WTC11 (cell line): ENCODE measurements at regions not wholly inside any gene's neighbourhood (a gene's known extent, or its start where the extent isn't known, plus 50 kb on each side); places are given as distances from the start of the nearest gene placed in this dataset.

Experiments
- ATAC-seq: fragments of 200-7000 bp; cut with Tn5 transposase; 2 replicates; pipeline ENCODE4 v1.10.0; 2021; ENCODE audit warnings: mild to moderate bottlenecking, moderate library complexity
- CTCF ChIA-PET: fragments of 300-600 bp; sonication (Branson Sonifier 250); formaldehyde crosslinking; loops from one replicate; lab custom pipeline; 2021; ENCODE audit warnings: antibody characterized with exemption; lab: Charles Lee
- POLR2A ChIA-PET: fragments of 350-600 bp; sonication (Branson Sonifier 250); formaldehyde crosslinking; loops from one replicate; lab custom pipeline; 2021; ENCODE audit warnings: antibody characterized with exemption; lab: Charles Lee
- DNase-seq: peaks from one replicate; pipeline ENCODE4 v3.0.0; 2021; ENCODE audit warnings: low spot score
- H3K27ac Mint-ChIP-seq: 2 replicates; pipeline ENCODE4 v1.8.0; 2021; ENCODE audit warnings: mixed read lengths
- H3K27me3 Mint-ChIP-seq: 2 replicates; pipeline ENCODE4 v1.8.0; 2021; ENCODE audit warnings: low read depth, mild to moderate bottlenecking, moderate library complexity, mixed read lengths
- H3K36me3 Mint-ChIP-seq: 2 replicates; pipeline ENCODE4 v1.8.0; 2021; ENCODE audit warnings: mixed read lengths
- H3K4me1 Mint-ChIP-seq: 2 replicates; pipeline ENCODE4 v1.8.0; 2022; ENCODE audit warnings: mixed read lengths
- H3K4me3 Mint-ChIP-seq: 2 replicates; pipeline ENCODE4 v1.8.0; 2021; ENCODE audit warnings: mild to moderate bottlenecking, moderate library complexity, mixed read lengths
- H3K9me3 Mint-ChIP-seq: 2 replicates; pipeline ENCODE4 v1.8.0; 2021; ENCODE audit warnings: mixed read lengths
- ATF1 ChIP-seq: sonication (generic); formaldehyde crosslinking; IDR thresholded peaks from 2 replicates; pipeline ENCODE4 v1.8.1; 2023; ENCODE audit warnings: mild to moderate bottlenecking, moderate library complexity, missing genetic modification reagents
- EMX1 ChIP-seq: fragments of 250-450 bp; sonication (Bioruptor Pico); IDR thresholded peaks from 2 replicates; pipeline ENCODE4 v1.8.0; 2021; ENCODE audit warnings: mild to moderate bottlenecking
- ESRRA ChIP-seq: sonication (generic); formaldehyde crosslinking; IDR thresholded peaks from 2 replicates; pipeline ENCODE4 v1.8.1; 2022; ENCODE audit warnings: mild to moderate bottlenecking, missing genetic modification reagents, borderline replicate concordance
- ETV6 ChIP-seq: sonication (generic); formaldehyde crosslinking; IDR thresholded peaks from 2 replicates; pipeline ENCODE4 v1.8.1; 2022; ENCODE audit warnings: mild to moderate bottlenecking, missing genetic modification reagents
- FOXJ3 ChIP-seq: sonication (generic); formaldehyde crosslinking; IDR thresholded peaks from 2 replicates; pipeline ENCODE4 v1.9.0; 2021; ENCODE audit warnings: missing genetic modification reagents, mild to moderate bottlenecking, borderline replicate concordance
- FOXK1 ChIP-seq: sonication (generic); formaldehyde crosslinking; IDR thresholded peaks from 2 replicates; pipeline ENCODE4 v1.8.0; 2022; ENCODE audit warnings: mild to moderate bottlenecking, moderate library complexity, missing genetic modification reagents
- FOXP1 ChIP-seq: sonication (generic); formaldehyde crosslinking; IDR thresholded peaks from 2 replicates; pipeline ENCODE4 v1.8.0; 2022; ENCODE audit warnings: missing genetic modification reagents, mild to moderate bottlenecking, moderate library complexity, borderline replicate concordance
- IRF2 ChIP-seq: sonication (generic); formaldehyde crosslinking; IDR thresholded peaks from 2 replicates; pipeline ENCODE4 v1.8.0; 2022; ENCODE audit warnings: low read depth, missing genetic modification reagents, borderline replicate concordance
- JAZF1 ChIP-seq: fragments of 250-450 bp; sonication (Bioruptor Pico); IDR thresholded peaks from 2 replicates; pipeline ENCODE4 v1.9.0; 2021; ENCODE audit warnings: moderate library complexity, mild to moderate bottlenecking, inconsistent platforms
- MYBL2 ChIP-seq: sonication (generic); formaldehyde crosslinking; IDR thresholded peaks from 2 replicates; pipeline ENCODE4 v1.8.1; 2023; ENCODE audit warnings: mild to moderate bottlenecking, moderate library complexity, missing genetic modification reagents
- NFATC4 ChIP-seq: fragments of 250-450 bp; sonication (Bioruptor Pico); IDR thresholded peaks from 2 replicates; pipeline ENCODE4 v1.9.0; 2021; ENCODE audit warnings: mild to moderate bottlenecking
- ZNF416 ChIP-seq: fragments of 250-450 bp; sonication (Bioruptor Pico); IDR thresholded peaks from 2 replicates; pipeline ENCODE4 v1.9.0; 2021; ENCODE audit warnings: mild to moderate bottlenecking, inconsistent platforms
- ZNF671 ChIP-seq: fragments of 250-450 bp; sonication (Bioruptor Pico); IDR thresholded peaks from 2 replicates; pipeline ENCODE4 v1.8.0; 2021; ENCODE audit warnings: mild to moderate bottlenecking
- TF ChIP-seq, protein P1 (sequence below): sonication (generic); formaldehyde crosslinking; IDR thresholded peaks from 2 replicates; pipeline ENCODE4 v1.8.0; 2022; ENCODE audit warnings: mild to moderate bottlenecking, missing genetic modification reagents
- TF ChIP-seq, protein P2 (sequence below): sonication (generic); formaldehyde crosslinking; conservative IDR thresholded peaks from 2 replicates; pipeline ENCODE4 v1.8.1; 2022; ENCODE audit warnings: mild to moderate bottlenecking, missing genetic modification reagents
- TF ChIP-seq, protein P3 (sequence below): sonication (generic); formaldehyde crosslinking; conservative IDR thresholded peaks from 2 replicates; pipeline ENCODE4 v1.8.1; 2023; ENCODE audit warnings: mild to moderate bottlenecking, low read depth, missing genetic modification reagents, moderate library complexity
- TF ChIP-seq, protein P4 (sequence below): sonication (generic); formaldehyde crosslinking; IDR thresholded peaks from 2 replicates; pipeline ENCODE4 v1.8.1; 2023; ENCODE audit warnings: mild to moderate bottlenecking, missing genetic modification reagents
- TF ChIP-seq, protein P5 (sequence below): sonication (generic); formaldehyde crosslinking; IDR thresholded peaks from 2 replicates; pipeline ENCODE4 v1.8.0; 2022; ENCODE audit warnings: mild to moderate bottlenecking, missing genetic modification reagents
- TF ChIP-seq, protein P6 (sequence below): sonication (generic); formaldehyde crosslinking; IDR thresholded peaks from 2 replicates; pipeline ENCODE4 v1.8.1; 2022; ENCODE audit warnings: missing genetic modification reagents, borderline replicate concordance
- TF ChIP-seq, protein P7 (sequence below): sonication (generic); formaldehyde crosslinking; IDR thresholded peaks from 2 replicates; pipeline ENCODE4 v1.8.1; 2022; ENCODE audit warnings: low read depth, missing genetic modification reagents, borderline replicate concordance
- TF ChIP-seq, protein P8 (sequence below): fragments of 250-450 bp; sonication (Bioruptor Pico); conservative IDR thresholded peaks from 2 replicates; pipeline ENCODE4 v1.9.0; 2021; ENCODE audit warnings: mild to moderate bottlenecking

DNA sequence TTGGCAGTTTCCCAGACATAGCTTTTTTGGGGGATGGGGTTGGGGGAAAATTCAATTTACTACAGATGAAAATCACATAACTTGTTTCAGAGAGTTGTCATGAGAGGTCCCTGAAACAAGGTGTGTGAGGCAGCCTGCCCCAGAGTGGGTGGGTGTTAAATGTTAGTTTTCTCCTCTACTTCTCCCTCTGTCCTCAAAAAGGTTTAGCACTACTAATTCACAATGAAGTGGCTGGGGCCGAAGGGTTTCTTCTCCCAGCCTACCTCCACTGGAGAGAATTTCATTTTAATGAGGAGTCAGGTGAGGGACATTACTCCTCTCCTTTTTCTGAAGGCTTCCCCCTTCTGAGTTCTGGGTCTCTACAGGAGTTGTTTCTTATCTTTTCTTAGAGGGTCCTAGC, 103.3 kb downstream of the C1orf94 start (continued):
- TF ChIP-seq, protein P1, sequence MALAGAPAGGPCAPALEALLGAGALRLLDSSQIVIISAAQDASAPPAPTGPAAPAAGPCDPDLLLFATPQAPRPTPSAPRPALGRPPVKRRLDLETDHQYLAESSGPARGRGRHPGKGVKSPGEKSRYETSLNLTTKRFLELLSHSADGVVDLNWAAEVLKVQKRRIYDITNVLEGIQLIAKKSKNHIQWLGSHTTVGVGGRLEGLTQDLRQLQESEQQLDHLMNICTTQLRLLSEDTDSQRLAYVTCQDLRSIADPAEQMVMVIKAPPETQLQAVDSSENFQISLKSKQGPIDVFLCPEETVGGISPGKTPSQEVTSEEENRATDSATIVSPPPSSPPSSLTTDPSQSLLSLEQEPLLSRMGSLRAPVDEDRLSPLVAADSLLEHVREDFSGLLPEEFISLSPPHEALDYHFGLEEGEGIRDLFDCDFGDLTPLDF (CRISPR knock-in tag): no peak
- TF ChIP-seq JAZF1 (no peak), FOXK1 (CRISPR knock-in tag) (no peak), EMX1 (no peak), IRF2 (CRISPR knock-in tag) (no peak), ATF1 (no peak), ZNF671 (CRISPR knock-in tag) (no peak)
- TF ChIP-seq, protein P2, sequence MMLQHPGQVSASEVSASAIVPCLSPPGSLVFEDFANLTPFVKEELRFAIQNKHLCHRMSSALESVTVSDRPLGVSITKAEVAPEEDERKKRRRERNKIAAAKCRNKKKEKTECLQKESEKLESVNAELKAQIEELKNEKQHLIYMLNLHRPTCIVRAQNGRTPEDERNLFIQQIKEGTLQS (CRISPR knock-in tag): no peak
- TF ChIP-seq, protein P3, sequence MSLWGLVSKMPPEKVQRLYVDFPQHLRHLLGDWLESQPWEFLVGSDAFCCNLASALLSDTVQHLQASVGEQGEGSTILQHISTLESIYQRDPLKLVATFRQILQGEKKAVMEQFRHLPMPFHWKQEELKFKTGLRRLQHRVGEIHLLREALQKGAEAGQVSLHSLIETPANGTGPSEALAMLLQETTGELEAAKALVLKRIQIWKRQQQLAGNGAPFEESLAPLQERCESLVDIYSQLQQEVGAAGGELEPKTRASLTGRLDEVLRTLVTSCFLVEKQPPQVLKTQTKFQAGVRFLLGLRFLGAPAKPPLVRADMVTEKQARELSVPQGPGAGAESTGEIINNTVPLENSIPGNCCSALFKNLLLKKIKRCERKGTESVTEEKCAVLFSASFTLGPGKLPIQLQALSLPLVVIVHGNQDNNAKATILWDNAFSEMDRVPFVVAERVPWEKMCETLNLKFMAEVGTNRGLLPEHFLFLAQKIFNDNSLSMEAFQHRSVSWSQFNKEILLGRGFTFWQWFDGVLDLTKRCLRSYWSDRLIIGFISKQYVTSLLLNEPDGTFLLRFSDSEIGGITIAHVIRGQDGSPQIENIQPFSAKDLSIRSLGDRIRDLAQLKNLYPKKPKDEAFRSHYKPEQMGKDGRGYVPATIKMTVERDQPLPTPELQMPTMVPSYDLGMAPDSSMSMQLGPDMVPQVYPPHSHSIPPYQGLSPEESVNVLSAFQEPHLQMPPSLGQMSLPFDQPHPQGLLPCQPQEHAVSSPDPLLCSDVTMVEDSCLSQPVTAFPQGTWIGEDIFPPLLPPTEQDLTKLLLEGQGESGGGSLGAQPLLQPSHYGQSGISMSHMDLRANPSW (CRISPR knock-in tag): no peak
- TF ChIP-seq, protein P4, sequence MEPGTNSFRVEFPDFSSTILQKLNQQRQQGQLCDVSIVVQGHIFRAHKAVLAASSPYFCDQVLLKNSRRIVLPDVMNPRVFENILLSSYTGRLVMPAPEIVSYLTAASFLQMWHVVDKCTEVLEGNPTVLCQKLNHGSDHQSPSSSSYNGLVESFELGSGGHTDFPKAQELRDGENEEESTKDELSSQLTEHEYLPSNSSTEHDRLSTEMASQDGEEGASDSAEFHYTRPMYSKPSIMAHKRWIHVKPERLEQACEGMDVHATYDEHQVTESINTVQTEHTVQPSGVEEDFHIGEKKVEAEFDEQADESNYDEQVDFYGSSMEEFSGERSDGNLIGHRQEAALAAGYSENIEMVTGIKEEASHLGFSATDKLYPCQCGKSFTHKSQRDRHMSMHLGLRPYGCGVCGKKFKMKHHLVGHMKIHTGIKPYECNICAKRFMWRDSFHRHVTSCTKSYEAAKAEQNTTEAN (CRISPR knock-in tag): no peak
- TF ChIP-seq, protein P5, sequence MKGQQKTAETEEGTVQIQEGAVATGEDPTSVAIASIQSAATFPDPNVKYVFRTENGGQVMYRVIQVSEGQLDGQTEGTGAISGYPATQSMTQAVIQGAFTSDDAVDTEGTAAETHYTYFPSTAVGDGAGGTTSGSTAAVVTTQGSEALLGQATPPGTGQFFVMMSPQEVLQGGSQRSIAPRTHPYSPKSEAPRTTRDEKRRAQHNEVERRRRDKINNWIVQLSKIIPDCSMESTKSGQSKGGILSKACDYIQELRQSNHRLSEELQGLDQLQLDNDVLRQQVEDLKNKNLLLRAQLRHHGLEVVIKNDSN (CRISPR knock-in tag): no peak
- TF ChIP-seq, protein P6, sequence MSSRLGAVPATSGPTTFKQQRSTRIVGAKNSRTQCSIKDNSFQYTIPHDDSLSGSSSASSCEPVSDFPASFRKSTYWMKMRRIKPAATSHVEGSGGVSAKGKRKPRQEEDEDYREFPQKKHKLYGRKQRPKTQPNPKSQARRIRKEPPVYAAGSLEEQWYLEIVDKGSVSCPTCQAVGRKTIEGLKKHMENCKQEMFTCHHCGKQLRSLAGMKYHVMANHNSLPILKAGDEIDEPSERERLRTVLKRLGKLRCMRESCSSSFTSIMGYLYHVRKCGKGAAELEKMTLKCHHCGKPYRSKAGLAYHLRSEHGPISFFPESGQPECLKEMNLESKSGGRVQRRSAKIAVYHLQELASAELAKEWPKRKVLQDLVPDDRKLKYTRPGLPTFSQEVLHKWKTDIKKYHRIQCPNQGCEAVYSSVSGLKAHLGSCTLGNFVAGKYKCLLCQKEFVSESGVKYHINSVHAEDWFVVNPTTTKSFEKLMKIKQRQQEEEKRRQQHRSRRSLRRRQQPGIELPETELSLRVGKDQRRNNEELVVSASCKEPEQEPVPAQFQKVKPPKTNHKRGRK (CRISPR knock-in tag): no peak

DNA sequence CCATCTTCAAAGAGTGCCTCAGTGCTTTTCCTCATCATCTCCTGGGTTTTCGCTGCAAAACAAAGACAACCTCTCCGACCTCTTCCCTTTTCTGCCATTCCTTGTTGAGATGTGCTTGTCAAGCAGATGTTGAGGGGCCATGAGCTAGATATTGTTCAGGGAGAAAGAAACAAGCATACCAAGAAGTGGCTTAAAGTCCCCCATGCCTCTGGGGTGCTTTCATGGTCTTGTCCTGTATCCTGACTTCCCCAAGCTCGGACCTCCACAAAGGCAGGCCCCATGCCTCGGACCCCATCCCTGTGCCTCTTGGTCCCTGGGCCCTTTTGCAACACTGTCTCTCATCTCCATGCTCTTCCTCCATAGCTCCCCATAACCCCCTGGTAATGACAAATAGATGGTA, 103.8 kb downstream of the C1orf94 start:
- ATAC-seq (no peak), DNase-seq (no peak)
- H3K36me3 Mint-ChIP-seq: no peaks in the 10 kb centered on the region
- no peak for TF ChIP-seq ETV6
- no peak for TF ChIP-seq MYBL2
- H3K9me3 Mint-ChIP-seq: peaks cover 8% of the 10 kb centered on the region; the same call in 1 of the 2 replicates
- POLR2A ChIA-PET: no interaction called here
- no peaks in the 10 kb centered on the region for H3K4me1 Mint-ChIP-seq
- no peak overlapping the region for H3K4me3 Mint-ChIP-seq
- CTCF ChIA-PET: interaction anchor here (0.6 kb wide), 1 partner anchor 1892 kb away, joined by 3 read pairs; no protein-coding TSS in a partner anchor
- H3K27ac Mint-ChIP-seq: no peak overlapping the region
- H3K27me3 Mint-ChIP-seq: peaks cover 29% of the 10 kb centered on the region

DNA sequence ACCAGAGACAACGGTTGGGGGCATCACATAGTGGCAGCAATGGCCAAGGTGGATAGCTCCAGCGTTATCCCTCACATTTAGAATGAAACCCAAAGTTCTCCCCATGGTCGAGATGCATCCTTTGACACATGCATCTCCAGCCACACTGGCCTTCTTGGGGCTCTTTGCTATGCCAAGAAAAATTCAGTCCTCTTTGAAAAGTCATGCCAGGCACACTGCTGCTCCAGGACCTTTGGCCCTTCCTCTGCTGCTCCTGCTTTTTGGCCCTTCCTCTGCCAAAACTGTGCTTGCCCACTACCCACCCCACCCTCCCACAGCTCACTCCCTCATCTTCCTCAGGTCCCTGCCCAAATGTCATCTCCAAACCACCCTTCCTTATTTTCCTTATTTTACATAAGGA, 106.4 kb downstream of the C1orf94 start:
- no peak for ATAC-seq
- Mint-ChIP-seq H3K4me3 (no peak overlapping the region), H3K4me1 (peaks cover 9% of the 10 kb centered on the region; the same call in 1 of the 2 replicates), H3K27me3 (peaks cover 26% of the 10 kb centered on the region), H3K36me3 (no peaks in the 10 kb centered on the region), H3K9me3 (peaks cover 8% of the 10 kb centered on the region; the same call in 1 of the 2 replicates), H3K27ac (no peak overlapping the region)
- DNase-seq: no peak
- ChIA-PET CTCF (interaction anchor here (0.7 kb wide), 1 partner anchor 650 kb away, joined by 3 read pairs; no protein-coding TSS in a partner anchor), POLR2A (no interaction called here)
- TF ChIP-seq, protein P7, sequence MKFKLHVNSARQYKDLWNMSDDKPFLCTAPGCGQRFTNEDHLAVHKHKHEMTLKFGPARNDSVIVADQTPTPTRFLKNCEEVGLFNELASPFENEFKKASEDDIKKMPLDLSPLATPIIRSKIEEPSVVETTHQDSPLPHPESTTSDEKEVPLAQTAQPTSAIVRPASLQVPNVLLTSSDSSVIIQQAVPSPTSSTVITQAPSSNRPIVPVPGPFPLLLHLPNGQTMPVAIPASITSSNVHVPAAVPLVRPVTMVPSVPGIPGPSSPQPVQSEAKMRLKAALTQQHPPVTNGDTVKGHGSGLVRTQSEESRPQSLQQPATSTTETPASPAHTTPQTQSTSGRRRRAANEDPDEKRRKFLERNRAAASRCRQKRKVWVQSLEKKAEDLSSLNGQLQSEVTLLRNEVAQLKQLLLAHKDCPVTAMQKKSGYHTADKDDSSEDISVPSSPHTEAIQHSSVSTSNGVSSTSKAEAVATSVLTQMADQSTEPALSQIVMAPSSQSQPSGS (CRISPR knock-in tag): no peak
- TF ChIP-seq FOXP1 (no peak), ESRRA (no peak), FOXJ3 (no peak), ZNF416 (CRISPR knock-in tag) (no peak), EMX1 (no peak), NFATC4 (no peak)
- TF ChIP-seq, protein P1 (CRISPR knock-in tag): no peak
- TF ChIP-seq, protein P8, sequence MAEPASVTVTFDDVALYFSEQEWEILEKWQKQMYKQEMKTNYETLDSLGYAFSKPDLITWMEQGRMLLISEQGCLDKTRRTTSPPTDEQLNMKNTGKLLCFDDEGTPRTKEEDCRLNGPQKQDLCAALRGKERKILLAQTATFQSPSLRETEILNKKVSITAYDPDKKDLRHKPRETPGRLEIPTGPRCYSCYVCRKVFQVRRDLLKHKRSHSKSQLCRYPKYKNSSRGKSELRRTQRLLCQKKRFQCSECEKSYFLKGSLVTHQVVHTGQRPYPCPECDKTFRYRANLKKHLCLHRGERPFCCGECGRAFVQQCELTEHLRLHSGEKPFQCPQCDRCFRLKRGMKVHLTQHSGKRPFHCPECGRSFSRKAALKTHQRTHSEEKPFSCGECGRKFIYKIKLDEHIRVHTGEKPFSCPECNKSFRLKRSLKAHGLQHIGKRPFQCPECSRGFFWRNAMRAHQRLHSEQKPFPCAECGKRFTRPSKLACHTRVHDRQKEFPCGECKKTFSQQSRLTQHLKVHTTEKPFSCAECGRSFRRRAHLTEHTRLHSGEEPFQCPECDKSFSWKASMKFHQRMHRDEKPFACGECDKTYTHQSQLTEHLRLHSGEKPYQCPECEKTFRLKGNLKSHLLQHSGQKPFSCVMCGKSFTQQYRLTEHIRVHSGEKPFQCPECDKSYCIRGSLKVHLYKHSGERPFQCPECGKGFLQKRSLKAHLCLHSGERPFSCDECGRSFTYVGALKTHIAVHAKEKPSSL (CRISPR knock-in tag): no peak
